Activated CD4-positive, alpha-beta T cell treated with anti-CD3 and anti-CD28 coated beads, Interleukin-10, Interleukin-2, amounts not matched to agents 100 ng/mL and 50 ng/mL, durations not matched to agents 16 hours and 8 hours (primary cell): ENCODE measurements at regions not wholly inside any gene's neighbourhood (a gene's known extent, or its start where the extent isn't known, plus 50 kb on each side); places are given as distances from the start of the nearest gene placed in this dataset.

Experiments
- DNase-seq: peaks from one replicate; pipeline ENCODE4 v3.0.0-alpha.2; 2020

DNA sequence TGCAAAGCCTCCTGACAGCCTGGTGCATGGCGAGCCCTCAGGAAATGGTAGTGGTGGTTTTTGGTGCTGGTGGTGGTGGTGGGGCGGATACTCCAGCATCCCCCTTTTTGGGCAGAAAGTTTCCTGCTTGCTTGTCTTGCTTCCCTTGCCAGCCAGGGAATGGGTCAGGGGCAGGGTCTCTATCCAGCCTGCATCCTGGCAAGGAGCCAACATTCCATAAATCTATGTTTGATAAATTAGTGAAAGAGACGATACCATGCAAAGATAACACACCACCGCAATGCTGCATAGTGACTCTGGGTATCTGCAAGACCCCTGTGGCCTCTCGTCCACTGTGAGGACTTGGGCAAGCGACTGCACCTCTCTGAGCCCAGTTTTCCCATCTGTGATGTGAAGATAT lies 246.2 kb downstream of the LRFN2 start:
- DNase-seq, result no peak

- DNase-seq, result no peak
Measured at GRCh38 chr6:40340196-40340595, 247.0 kb downstream of the LRFN2 start.

- DNase-seq, result no peak
Measured at GRCh38 chr6:40338306-40338705, 248.9 kb downstream of the LRFN2 start.

- no peak for DNase-seq
Measured at GRCh38 chr6:40336940-40337760, 250.0 kb downstream of the LRFN2 start.

- DNase-seq, result no peak
Measured at GRCh38 chr6:40336296-40336695, 250.9 kb downstream of the LRFN2 start.

DNA sequence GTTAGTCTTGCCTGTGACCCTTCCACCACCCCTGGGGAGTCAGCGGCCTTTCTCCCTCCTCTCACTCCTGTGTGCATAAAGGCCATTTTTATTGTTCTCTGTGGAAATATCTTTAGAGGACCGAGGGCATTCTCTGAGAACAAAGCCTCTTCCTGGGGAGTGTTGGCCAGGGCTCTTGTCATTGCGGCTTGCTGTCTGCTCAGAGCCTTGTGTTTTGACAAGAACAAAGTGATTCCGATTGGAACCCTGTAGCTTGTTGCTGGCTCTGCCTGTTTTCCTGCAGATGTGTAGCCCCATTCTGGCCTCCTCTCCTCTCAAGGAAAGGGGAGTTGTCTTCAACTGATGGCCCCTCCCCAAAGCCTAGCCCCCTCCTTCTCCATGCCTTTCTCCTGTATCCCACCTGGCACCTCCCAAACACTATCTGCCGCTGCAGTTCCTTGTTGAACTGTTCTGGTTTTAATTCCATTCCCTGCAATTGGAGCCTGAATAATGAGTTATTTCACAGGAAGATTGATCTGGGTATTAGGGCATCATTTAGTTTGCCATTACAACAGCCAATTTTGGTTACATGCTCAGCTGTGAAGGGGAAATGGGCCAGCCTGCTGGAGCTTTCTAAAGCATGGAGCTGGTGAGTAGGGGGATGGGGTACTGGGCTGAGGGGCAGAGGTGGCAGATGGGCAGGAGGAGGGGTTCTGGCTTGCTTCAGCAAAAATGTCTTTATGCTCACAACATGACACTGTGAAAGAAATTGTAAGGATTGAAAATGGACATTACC lies 252.5 kb downstream of the LRFN2 start:
- DNase-seq, result no peak

DNA sequence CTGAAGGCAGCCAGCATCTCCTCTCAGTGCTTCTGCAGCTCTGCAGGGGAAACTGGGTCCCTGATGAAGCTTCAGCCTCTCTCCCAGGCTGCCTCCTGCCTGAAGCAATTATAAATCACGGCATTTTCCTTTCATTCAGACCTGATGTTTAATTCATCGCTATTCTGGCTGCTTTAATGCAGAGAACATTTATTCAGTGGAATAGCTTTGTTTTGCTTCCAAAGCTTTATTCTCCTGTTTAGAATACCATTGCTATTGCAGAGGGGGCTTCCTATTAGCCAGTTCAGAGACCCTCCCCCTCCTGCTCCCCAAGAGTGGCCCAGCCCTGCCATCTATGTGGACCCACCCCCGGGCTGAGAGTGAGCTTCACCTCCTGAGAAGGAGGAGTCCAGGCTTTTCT lies 255.6 kb downstream of the LRFN2 start:
- DNase-seq, result no peak

DNA sequence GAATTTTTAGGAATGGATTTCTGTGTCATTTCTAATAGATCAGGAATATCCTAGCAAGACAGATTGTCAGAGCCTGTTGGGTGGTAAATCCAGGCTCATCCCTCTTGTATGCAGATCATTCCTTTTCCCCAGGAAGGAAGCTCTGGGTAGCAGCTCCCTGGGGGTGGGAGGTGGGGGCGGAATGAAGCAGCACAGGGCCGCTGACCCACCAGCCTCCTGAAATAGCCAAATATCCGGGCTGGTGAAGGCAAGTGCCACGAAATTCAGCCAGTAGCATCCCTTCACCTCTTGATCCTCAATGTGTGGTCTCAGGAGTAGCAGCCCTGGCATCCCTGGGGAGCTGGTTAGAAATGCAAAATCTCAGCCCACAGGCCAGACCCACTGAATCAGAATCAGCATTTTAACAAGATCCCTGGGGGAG lies 256.9 kb downstream of the LRFN2 start:
- DNase-seq, result no peak

DNA sequence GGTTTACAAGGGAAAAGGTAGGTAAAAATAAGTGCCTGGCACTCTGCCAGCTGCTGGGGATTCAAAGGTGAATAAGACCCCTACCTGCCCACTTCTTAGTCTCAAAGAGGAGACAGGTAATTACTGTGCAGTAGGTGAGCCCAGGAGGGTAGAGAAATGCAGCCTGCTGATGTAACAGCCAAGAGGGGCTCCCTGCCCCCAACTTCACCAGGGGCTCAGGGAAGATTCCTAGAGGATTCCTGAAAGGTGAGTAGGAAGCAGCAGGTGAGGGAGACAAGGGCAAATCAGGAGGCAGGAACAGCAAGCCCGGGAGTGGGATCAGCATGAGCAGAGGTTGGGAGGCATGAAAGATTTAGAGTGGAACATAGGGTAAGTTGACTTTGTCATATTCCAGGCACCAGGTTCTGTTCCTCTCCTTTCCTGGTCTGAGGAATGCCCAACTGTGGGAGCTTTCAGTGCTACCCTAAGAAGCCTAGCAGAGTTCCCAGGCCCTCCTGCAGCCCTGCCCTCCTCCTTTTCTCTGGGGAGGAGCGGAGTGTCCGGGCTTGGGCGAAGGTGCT lies 258.1 kb downstream of the LRFN2 start:
- no peak for DNase-seq

DNA sequence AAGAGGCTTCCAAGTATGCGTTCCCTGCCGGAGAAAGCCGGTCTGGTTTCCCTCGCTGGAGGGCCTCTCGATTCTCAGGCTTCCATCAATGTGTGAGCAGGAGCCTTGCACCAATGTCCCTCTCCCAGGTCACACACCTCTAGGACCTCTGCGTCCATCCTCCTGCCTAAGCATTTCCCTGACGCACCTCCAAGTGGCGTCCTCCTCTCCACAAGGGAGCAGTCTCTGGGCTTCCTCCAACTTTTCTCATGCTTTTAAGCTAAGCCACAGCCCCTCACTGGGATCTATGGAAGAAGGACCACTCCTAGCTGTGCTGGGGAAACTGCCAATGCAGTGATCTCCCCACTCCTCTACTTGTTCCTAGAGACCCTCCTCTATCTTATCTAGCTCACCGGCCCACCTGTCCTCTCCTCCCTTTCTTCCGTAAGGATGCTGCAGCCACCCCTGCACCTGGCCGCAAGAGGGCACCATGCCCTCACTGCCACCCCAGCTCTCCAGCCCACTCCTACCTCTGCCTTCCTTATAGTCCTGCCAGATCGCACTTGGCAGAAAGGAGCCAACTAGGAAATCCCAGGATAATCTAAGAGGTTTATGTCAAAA lies 258.7 kb downstream of the LRFN2 start:
- DNase-seq, result peak; percentile 30

DNA sequence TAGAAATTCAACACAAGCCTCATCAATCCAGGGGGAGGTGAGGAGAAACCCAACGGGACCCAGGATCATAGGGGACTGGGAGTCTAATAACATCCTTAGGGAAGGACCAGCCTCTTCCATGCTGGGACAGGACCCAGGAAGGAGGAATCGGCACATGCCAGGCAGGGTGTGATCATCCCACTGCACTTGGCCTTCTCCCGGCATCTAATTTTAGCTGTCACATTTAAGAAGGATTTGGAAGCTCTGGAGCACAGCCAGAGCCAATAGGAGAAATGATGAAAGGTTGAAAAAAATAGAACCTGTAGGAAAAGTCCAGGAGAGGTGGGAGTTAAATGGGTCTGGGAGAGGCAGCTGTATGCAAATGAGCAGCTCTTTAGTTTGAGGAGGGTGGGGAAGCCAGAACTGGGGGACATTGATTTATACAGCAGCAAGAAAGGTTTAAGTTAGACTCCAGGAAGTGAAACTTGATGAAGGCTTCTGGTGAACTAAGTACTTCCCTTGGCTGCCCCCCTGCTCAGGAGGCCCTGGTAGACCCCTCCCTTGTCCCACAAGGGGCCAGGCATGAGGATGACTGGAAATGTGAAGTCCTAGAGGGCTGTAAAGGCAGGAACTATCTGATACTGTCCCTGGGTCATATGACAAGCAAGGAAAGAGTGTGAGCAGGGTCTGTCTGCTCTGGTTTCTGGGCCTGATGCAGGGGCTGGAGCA lies 260.3 kb downstream of the LRFN2 start:
- DNase-seq, result no peak

- no peak for DNase-seq
Measured at GRCh38 chr6:40325791-40326190, 261.4 kb downstream of the LRFN2 start.

DNA sequence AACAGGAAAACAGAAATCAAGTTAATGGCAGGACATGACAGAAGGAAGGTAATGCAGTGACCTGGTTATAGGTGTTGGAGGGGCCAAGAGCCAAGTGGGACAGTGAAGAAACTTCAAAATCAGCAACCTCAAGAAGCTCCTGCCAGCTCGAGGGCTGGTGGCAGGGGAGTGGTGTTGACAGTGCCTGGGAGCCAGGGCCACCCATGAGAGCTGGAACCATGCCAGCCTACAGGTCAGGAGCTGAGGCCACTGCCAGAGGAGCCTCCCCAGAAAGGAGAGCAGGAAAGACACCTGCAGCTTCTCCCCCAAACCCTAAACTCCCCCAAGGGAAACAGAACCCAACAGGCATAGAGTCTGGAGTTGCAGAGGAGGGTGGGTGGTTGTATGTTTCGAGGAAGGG lies 262.1 kb downstream of the LRFN2 start:
- no peak for DNase-seq

- no peak for DNase-seq
Measured at GRCh38 chr6:40323881-40324634, 263.1 kb downstream of the LRFN2 start.

DNA sequence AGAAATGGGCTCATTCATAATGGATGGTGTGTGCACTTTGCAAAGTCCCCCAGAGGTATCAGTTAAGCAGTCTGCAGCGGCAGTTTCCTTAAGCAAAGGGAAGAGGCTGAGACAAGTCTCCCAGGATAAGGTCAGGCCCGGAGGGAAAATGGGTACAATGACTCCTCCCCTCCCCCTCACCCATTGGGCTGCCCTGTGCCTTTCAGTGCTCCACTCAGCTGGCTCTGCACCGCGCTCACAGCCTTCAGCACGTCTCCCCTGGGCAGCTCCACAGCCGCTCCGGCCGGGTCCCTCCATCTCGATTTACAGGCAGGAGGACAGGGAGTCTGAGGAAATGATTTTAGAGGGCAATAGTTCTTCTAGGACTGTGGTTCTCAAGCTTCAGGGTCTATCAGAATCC lies 264.8 kb downstream of the LRFN2 start:
- no peak for DNase-seq

DNA sequence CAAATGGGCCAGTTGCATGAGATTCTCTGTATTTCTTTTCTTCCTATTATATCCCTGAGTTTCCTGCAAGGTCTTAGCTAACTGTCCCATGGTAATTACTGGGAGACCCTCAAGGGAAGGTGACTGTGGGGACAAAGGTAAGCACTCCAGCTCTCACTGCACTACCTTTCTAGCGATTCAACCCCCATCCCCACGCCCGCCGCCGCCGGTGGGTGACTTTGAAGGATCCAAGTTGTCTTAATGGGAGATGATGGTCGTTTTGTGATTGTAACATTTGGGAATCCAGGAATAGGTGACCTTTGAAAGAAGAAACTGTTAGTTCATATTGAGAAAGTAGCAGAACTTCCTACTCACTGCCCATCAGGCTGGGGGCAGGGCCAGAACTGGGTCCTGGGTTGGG lies 265.5 kb downstream of the LRFN2 start:
- DNase-seq, result no peak

DNA sequence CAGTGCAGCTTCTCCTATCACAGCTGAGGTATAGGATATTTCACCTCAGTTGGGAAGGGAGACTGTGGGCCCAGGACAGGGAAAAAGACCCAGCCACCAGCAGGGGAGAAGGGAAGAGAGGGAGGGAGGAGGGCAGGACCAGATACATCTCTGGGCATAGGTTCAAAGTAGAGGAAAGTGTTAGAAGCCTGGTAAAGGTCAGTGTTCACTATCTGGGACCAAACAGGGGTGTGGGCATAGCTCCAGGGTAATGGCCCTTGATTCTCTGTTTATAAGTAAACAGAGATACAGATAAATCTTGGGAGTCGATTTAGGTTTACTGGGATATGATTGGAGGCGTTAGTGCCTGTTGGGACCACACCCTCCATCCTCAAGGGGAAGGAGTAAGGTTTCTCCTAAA lies 266.2 kb downstream of the LRFN2 start:
- no peak for DNase-seq

GRCh38 chr6:40320441-40320840 lies 266.7 kb downstream of the LRFN2 start:
- DNase-seq, result no peak

DNA sequence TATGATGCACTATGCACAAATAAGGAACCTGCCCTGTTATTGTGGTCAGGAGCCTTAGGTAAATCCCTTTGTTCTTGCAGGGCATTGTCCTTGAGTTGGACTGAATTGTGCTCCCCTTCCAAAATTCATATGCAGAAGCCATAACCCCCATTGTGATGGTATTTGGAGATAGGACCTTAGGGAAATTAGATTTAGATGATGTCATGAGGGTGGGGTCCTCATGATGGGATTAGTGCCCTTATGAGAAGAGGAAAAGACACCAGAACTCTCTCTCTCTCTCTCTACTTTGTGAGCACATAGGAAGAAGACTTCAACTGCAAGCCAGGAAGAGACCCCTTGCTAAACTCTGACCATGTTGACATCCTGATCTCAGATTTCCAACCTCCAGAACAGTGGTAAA lies 268.0 kb downstream of the LRFN2 start:
- no peak for DNase-seq

DNA sequence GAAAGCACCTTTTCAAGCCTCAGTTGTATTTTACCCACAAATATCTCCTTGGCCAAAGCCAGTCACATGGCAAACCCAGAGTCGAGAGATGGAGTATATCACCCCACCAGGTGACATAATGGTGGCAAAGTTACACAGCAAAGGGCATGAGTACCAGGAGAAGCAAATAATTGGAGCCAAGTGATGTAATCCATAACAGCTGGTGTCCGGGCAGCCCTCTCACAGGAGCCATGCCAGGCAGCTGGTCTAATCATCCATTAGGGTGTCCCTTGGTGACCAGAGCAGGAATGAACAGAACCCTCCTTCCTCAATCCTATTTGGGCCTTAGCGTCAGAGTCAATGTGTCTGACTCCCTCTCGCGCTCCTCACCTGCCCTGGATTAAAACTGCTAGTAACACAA lies 272.1 kb downstream of the LRFN2 start:
- DNase-seq, result no peak

DNA sequence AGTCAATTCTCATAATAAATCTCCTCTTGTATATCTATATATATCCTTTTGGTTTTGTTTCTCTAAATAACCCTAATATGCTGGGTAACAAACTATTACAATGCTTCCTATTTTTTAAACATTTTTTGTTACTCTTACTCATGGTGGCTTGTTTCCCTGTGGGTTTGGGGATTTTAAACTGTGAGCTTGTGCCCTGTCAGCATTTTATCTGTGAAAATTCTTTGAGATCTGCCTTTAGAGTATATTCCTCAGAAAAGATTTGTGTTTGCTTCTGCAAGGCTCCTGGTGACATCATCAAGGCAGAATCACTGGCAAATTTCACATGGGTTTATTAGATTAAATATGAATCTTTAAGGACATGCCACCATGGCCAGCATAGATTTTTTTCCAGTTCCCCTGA lies 273.6 kb downstream of the LRFN2 start:
- DNase-seq, result no peak
